ENCODE measurements at regions not wholly inside any gene's neighbourhood (a gene's known extent, or its start where the extent isn't known, plus 50 kb on each side); places are given as distances from the start of the nearest gene placed in this dataset.

- Mint-ChIP-seq H3K27me3 (peaks cover 37% of the 10 kb centered on the region), H3K27ac (no peak overlapping the region), H3K4me1 (ENCODE audit: low read depth) (no peaks in the 10 kb centered on the region), H3K9me3 (peaks cover 2% of the 10 kb centered on the region), H3K36me3 (no peaks in the 10 kb centered on the region), H3K4me3 (no peak overlapping the region)
- intact Hi-C loops (cut with micrococcal nuclease): no loop called here
- POLR2A ChIA-PET: no interaction called here
- CTCF ChIA-PET: no interaction called here
- no peak for DNase-seq
Observed at GRCh38 chr2:45145073-45145899, 136.0 kb upstream of the SIX2 start.

GRCh38 chr2:45141883-45142866 is 132.9 kb upstream of the SIX2 start:
- no peak for DNase-seq
- ChIA-PET CTCF (no interaction called here), POLR2A (no interaction called here)
- intact Hi-C loops (cut with micrococcal nuclease): no loop called here
- peaks cover 34% of the 10 kb centered on the region for H3K27me3 Mint-ChIP-seq
- H3K36me3 Mint-ChIP-seq: no peaks in the 10 kb centered on the region
- peaks cover 2% of the 10 kb centered on the region for H3K9me3 Mint-ChIP-seq
- H3K4me1 Mint-ChIP-seq (ENCODE audit: low read depth): no peaks in the 10 kb centered on the region
- no peak overlapping the region for H3K27ac Mint-ChIP-seq
- H3K4me3 Mint-ChIP-seq: no peak overlapping the region

GRCh38 chr2:45140675-45141074 is 131.4 kb upstream of the SIX2 start:
- no peaks in the 10 kb centered on the region for H3K9me3 Mint-ChIP-seq
- DNase-seq: no peak
- H3K36me3 Mint-ChIP-seq: no peaks in the 10 kb centered on the region
- ChIA-PET POLR2A (no interaction called here), CTCF (no interaction called here)
- no peak overlapping the region for H3K4me3 Mint-ChIP-seq
- intact Hi-C loops (cut with micrococcal nuclease): no loop called here
- H3K27ac Mint-ChIP-seq: no peak overlapping the region
- H3K27me3 Mint-ChIP-seq: peaks cover 35% of the 10 kb centered on the region
- H3K4me1 Mint-ChIP-seq (ENCODE audit: low read depth): no peaks in the 10 kb centered on the region

GRCh38 chr2:45138904-45139303 is 129.7 kb upstream of the SIX2 start:
- CTCF ChIA-PET: no interaction called here
- POLR2A ChIA-PET: no interaction called here

GRCh38 chr2:45137966-45138695 is 128.9 kb upstream of the SIX2 start:
- H3K9me3 Mint-ChIP-seq: no peaks in the 10 kb centered on the region
- H3K27ac Mint-ChIP-seq: no peak overlapping the region
- ChIA-PET POLR2A (no interaction called here), CTCF (no interaction called here)
- no peak overlapping the region for H3K4me3 Mint-ChIP-seq
- no peaks in the 10 kb centered on the region for H3K4me1 Mint-ChIP-seq (ENCODE audit: low read depth)
- H3K36me3 Mint-ChIP-seq: no peaks in the 10 kb centered on the region
- DNase-seq: no peak
- H3K27me3 Mint-ChIP-seq: peaks cover 20% of the 10 kb centered on the region
- intact Hi-C loops (cut with micrococcal nuclease): no loop called here

More at GRCh38 chr2:45138904-45139303, 129.7 kb upstream of the SIX2 start:
- H3K36me3 Mint-ChIP-seq: no peaks in the 10 kb centered on the region
- no peaks in the 10 kb centered on the region for H3K4me1 Mint-ChIP-seq (ENCODE audit: low read depth)
- H3K9me3 Mint-ChIP-seq: no peaks in the 10 kb centered on the region
- intact Hi-C loops (cut with micrococcal nuclease): no loop called here
- no peak overlapping the region for H3K4me3 Mint-ChIP-seq
- peaks cover 25% of the 10 kb centered on the region for H3K27me3 Mint-ChIP-seq
- DNase-seq: no peak
- no peak overlapping the region for H3K27ac Mint-ChIP-seq

GRCh38 chr2:45134726-45135125 is 125.5 kb upstream of the SIX2 start:
- H3K9me3 Mint-ChIP-seq: no peaks in the 10 kb centered on the region
- CTCF ChIA-PET: no interaction called here
- no peak for DNase-seq
- POLR2A ChIA-PET: no interaction called here
- no peaks in the 10 kb centered on the region for H3K4me1 Mint-ChIP-seq (ENCODE audit: low read depth)
- H3K27me3 Mint-ChIP-seq: peaks cover 8% of the 10 kb centered on the region
- H3K36me3 Mint-ChIP-seq: no peaks in the 10 kb centered on the region
- no peak overlapping the region for H3K4me3 Mint-ChIP-seq
- H3K27ac Mint-ChIP-seq: no peak overlapping the region
- intact Hi-C loops (cut with micrococcal nuclease): no loop called here

- DNase-seq: no peak
- ChIA-PET POLR2A (no interaction called here), CTCF (no interaction called here)
- Mint-ChIP-seq H3K4me1 (ENCODE audit: low read depth) (no peaks in the 10 kb centered on the region), H3K27me3 (peaks cover 8% of the 10 kb centered on the region), H3K4me3 (no peak overlapping the region), H3K36me3 (no peaks in the 10 kb centered on the region), H3K27ac (no peak overlapping the region), H3K9me3 (no peaks in the 10 kb centered on the region)
- intact Hi-C loops (cut with micrococcal nuclease): no loop called here
Observed at GRCh38 chr2:45134014-45134413, 124.8 kb upstream of the SIX2 start.

- Mint-ChIP-seq H3K4me1 (ENCODE audit: low read depth) (no peaks in the 10 kb centered on the region), H3K4me3 (no peak overlapping the region), H3K36me3 (no peaks in the 10 kb centered on the region), H3K9me3 (no peaks in the 10 kb centered on the region), H3K27ac (no peak overlapping the region), H3K27me3 (peaks cover 8% of the 10 kb centered on the region)
- DNase-seq: no peak
- POLR2A ChIA-PET: no interaction called here
- CTCF ChIA-PET: no interaction called here
- intact Hi-C loops (cut with micrococcal nuclease): no loop called here
Observed at GRCh38 chr2:45132551-45132950, 123.3 kb upstream of the SIX2 start.

- no peaks in the 10 kb centered on the region for H3K4me1 Mint-ChIP-seq (ENCODE audit: low read depth)
- POLR2A ChIA-PET: no interaction called here
Observed at GRCh38 chr2:45131587-45131986, 122.3 kb upstream of the SIX2 start.

GRCh38 chr2:45130736-45131135 is 121.5 kb upstream of the SIX2 start:
- intact Hi-C loops (cut with micrococcal nuclease): no loop called here
- POLR2A ChIA-PET: no interaction called here
- Mint-ChIP-seq H3K27me3 (peaks cover 4% of the 10 kb centered on the region), H3K4me1 (ENCODE audit: low read depth) (no peaks in the 10 kb centered on the region), H3K36me3 (no peaks in the 10 kb centered on the region), H3K9me3 (no peaks in the 10 kb centered on the region), H3K4me3 (no peak overlapping the region), H3K27ac (no peak overlapping the region)
- no peak for DNase-seq
- CTCF ChIA-PET: no interaction called here

More at GRCh38 chr2:45131587-45131986, 122.3 kb upstream of the SIX2 start:
- no peaks in the 10 kb centered on the region for H3K9me3 Mint-ChIP-seq
- CTCF ChIA-PET: no interaction called here
- H3K27me3 Mint-ChIP-seq: peaks cover 4% of the 10 kb centered on the region
- H3K27ac Mint-ChIP-seq: no peak overlapping the region
- no peak overlapping the region for H3K4me3 Mint-ChIP-seq
- intact Hi-C loops (cut with micrococcal nuclease): no loop called here
- no peaks in the 10 kb centered on the region for H3K36me3 Mint-ChIP-seq
- no peak for DNase-seq

- ChIA-PET CTCF (no interaction called here), POLR2A (no interaction called here)
- intact Hi-C loops (cut with micrococcal nuclease): no loop called here
- Mint-ChIP-seq H3K27me3 (peaks cover 2% of the 10 kb centered on the region), H3K9me3 (no peaks in the 10 kb centered on the region), H3K36me3 (no peaks in the 10 kb centered on the region), H3K4me1 (ENCODE audit: low read depth) (no peaks in the 10 kb centered on the region), H3K27ac (no peak overlapping the region), H3K4me3 (no peak overlapping the region)
- DNase-seq: no peak
Observed at GRCh38 chr2:45128580-45128997, 119.3 kb upstream of the SIX2 start.

GRCh38 chr2:45127891-45128290 is 118.6 kb upstream of the SIX2 start:
- Mint-ChIP-seq H3K36me3 (no peaks in the 10 kb centered on the region), H3K9me3 (no peaks in the 10 kb centered on the region), H3K27me3 (peaks cover 2% of the 10 kb centered on the region), H3K4me1 (ENCODE audit: low read depth) (no peaks in the 10 kb centered on the region), H3K4me3 (no peak overlapping the region), H3K27ac (no peak overlapping the region)
- ChIA-PET POLR2A (no interaction called here), CTCF (no interaction called here)
- no peak for DNase-seq
- intact Hi-C loops (cut with micrococcal nuclease): no loop called here

Data from activated CD4-positive, alpha-beta memory T cell treated with anti-CD3 and anti-CD28 coated beads for 36 hours (primary cell).